ENCODE measurements at regions not wholly inside any gene's neighbourhood (a gene's known extent, or its start where the extent isn't known, plus 50 kb on each side); places are given as distances from the start of the nearest gene placed in this dataset.

DNA sequence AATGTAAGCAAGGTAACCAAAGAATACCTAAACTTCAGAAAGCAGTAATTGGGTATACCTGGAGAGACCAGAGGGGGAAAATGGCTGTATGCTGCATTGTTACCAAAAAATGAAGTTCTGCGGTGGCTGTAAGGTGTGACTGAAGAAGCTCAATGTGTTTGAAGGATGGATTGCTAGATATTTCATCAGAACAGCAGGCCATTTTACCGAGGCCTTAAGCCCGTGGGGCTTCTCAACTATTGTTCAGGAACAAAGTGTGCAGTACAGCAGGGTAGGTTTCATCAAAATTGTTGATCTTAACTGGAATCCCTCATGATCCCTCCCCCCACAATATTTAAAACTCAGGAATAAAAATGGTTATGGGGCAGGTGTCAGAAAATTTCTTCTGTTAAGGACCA, 204.0 kb upstream of the GHITM start:
- no peak for DNase-seq (ENCODE audit: low read depth)

GRCh38 chr10:83935911-83936310, 203.4 kb upstream of the GHITM start:
- DNase-seq (ENCODE audit: low read depth), result no peak

- no peak for DNase-seq (ENCODE audit: low read depth)
Measured at GRCh38 chr10:83937161-83937560, 202.1 kb upstream of the GHITM start.

DNA sequence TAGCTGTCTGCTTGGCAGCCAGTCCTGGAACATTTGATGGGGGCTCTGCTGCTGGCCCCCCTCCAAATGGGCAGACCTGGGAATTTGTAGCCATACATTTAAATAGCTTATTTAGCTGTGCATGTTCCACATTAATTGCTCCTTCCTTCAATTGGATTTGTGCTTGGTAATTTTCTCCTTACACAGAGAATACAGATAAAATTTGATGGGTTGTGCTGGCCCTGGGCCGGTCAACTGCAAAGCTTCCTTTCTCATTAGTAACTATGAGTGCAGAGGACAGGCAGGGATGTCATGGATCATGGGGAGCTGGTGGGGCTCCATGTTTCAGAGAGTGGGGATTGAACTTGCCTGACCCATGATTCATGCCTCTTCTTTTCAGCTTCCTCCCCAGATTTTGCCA, 201.5 kb upstream of the GHITM start:
- DNase-seq (ENCODE audit: low read depth), result no peak

DNA sequence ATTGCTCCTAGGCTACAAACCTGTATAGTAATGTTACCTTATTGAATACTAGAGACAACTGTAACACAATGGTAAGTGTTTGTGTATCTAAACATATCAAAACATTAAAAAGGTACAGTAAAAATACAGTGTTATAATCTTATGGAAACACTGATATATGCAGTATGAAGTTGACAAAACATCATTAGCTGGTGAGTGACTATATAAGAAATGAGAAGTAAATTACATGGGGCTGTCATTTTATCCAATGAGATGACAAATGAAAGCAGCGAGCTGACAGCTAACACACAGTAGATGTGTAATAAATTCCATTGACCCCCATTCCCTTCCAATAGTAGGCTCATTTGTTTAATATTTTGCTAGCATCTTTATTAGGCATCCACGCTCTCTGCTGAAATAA, 198.1 kb upstream of the GHITM start:
- DNase-seq (ENCODE audit: low read depth), result no peak

GRCh38 chr10:83942410-83942809, 196.9 kb upstream of the GHITM start:
- no peak for DNase-seq (ENCODE audit: low read depth)

- DNase-seq (ENCODE audit: low read depth), result no peak
Measured at GRCh38 chr10:83943049-83943448, 196.3 kb upstream of the GHITM start.

- DNase-seq (ENCODE audit: low read depth), result no peak
Measured at GRCh38 chr10:83943920-83944319, 195.4 kb upstream of the GHITM start.

DNA sequence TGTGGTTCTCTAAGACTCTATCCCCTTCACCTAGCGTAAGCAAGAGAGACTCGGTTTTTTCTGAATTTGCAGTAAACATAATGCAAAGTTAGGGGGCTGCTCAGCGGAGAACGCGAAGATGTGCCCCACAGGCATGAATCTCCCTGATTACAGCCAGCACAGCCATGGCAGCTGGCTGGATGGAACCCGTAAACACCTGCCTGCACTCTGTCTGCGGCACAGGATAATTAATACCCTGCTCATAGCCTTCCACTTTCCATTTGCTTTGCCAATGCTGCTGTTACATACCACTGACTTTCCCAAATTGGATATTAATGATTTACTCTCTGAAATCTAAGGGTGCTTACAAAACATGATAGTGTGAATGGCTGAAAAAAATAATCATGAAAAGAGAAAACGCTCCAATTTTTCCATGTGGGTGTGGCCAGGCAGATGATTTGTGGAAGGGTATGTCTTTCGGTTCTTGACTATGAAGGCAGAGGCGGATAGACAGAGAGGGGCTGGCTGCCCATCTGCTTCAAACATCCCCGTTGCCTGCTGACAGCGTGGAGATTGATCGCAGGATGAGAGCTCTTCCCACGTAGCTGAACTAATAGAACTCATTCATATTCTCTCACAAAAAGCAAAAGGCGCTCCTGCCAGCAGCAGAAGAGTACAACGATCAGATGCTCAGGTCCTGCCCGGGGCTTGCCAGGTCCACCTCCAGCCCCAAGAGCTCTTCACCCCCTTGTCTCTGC, 193.2 kb upstream of the GHITM start:
- DNase-seq (ENCODE audit: low read depth), result no peak

DNA sequence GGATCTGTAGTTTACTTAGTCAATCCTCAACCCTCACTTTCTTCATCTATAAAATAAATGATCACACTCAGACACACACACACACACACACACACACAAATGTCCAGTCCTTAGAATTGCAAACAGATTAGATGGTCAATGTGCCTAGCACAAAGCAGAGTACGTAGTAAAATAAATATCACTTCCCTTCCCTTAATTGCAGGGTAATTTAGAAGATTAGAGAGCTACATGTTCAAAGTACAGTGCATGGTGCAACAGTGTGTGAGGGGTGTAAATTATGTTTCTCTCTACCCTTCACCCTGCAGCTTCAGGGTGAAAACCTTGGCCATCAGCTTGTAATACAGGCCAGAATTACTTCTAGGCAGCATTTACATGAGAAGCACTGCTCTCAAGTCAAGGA, 187.0 kb upstream of the GHITM start:
- DNase-seq (ENCODE audit: low read depth), result no peak

GRCh38 chr10:83953589-83953988, 185.7 kb upstream of the GHITM start:
- DNase-seq (ENCODE audit: low read depth), result no peak

GRCh38 chr10:83954193-83954799, 185.0 kb upstream of the GHITM start:
- DNase-seq (ENCODE audit: low read depth), result no peak

GRCh38 chr10:83955406-83955805, 183.9 kb upstream of the GHITM start:
- DNase-seq (ENCODE audit: low read depth), result no peak

- DNase-seq (ENCODE audit: low read depth), result no peak
Measured at GRCh38 chr10:83957168-83957947, 182.0 kb upstream of the GHITM start.

DNA sequence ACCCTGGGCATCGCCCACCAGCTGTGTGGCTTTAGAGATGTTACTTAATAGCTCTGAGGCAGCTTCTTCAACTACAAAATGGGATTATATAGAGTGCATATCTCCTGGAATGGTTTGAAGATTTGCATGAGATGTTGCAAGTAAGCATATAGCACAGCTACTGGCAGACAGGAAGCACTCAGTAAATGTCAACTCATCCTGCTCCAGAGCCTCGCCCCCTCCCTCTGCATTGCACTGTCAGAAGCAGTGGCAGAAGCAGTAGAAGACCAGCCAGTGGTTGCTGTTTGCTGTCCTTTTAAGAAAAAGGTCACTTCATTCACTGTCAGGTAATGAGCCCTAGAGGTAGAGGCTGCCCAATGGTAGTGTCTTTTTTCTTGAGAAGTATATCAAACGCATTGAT, 180.0 kb upstream of the GHITM start:
- DNase-seq (ENCODE audit: low read depth), result no peak

DNA sequence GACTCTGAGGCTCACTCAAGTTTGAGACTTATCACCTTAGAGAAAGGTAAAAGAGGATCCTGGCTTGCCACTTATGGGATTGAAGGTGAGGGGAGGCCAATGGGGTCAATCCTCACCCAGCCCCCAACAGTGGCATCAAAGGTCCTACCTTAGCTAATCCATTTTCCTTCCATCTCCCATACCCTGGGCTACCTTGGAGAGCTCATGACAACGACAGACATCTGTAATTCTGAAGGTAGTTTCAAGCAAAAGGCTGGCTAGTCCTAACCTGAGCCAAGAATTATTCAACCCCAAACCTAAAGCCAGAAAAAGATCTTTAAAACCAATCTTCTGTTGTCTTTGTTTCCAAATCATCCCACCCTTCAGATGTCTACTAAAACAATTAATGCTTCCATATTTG, 179.2 kb upstream of the GHITM start:
- DNase-seq (ENCODE audit: low read depth), result no peak

- DNase-seq (ENCODE audit: low read depth), result no peak
Measured at GRCh38 chr10:83961620-83962019, 177.7 kb upstream of the GHITM start.

DNA sequence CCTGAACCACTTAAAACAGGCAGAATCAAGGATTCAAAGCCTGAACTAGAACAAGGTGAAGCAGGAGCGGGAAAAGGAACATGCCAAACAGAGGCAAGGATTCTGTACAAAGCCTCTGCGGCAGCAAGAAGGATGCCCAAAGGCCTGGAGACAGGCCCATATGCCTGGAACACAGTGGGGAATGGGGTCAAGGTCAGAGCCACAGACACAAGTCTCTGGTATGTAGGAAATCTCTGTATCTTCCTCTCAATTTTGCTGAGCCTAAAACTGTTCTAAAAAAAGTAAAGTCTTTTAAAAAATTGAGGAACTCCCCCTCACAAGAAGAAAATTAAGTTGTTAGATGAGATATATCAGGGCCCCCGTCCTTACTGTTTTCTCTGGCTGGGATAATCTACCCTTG, 175.9 kb upstream of the GHITM start:
- DNase-seq (ENCODE audit: low read depth), result no peak

- DNase-seq (ENCODE audit: low read depth), result no peak
Measured at GRCh38 chr10:83965473-83965872, 173.8 kb upstream of the GHITM start.

- DNase-seq (ENCODE audit: low read depth), result no peak
Measured at GRCh38 chr10:83968052-83968451, 171.3 kb upstream of the GHITM start.

- DNase-seq (ENCODE audit: low read depth), result no peak
Measured at GRCh38 chr10:83978681-83979383, 160.5 kb upstream of the GHITM start.

- no peak for DNase-seq (ENCODE audit: low read depth)
Measured at GRCh38 chr10:83982812-83983211, 156.5 kb upstream of the GHITM start.

Measured in T follicular helper cell (primary cell).